ENCODE measurements at regions not wholly inside any gene's neighbourhood (a gene's known extent, or its start where the extent isn't known, plus 50 kb on each side); places are given as distances from the start of the nearest gene placed in this dataset.

- TF ChIP-seq, protein P1, sequence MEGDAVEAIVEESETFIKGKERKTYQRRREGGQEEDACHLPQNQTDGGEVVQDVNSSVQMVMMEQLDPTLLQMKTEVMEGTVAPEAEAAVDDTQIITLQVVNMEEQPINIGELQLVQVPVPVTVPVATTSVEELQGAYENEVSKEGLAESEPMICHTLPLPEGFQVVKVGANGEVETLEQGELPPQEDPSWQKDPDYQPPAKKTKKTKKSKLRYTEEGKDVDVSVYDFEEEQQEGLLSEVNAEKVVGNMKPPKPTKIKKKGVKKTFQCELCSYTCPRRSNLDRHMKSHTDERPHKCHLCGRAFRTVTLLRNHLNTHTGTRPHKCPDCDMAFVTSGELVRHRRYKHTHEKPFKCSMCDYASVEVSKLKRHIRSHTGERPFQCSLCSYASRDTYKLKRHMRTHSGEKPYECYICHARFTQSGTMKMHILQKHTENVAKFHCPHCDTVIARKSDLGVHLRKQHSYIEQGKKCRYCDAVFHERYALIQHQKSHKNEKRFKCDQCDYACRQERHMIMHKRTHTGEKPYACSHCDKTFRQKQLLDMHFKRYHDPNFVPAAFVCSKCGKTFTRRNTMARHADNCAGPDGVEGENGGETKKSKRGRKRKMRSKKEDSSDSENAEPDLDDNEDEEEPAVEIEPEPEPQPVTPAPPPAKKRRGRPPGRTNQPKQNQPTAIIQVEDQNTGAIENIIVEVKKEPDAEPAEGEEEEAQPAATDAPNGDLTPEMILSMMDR (IDR thresholded peaks at IDR 0.05), result no peak
- no peak for TF ChIP-seq POLR2A (IDR thresholded peaks at IDR 0.05)
Measured at GRCh38 chr9:82183181-82183860, 194.7 kb downstream of the SPATA31D1 start.

Data from lower leg skin (tissue), 3 donors.